ENCODE measurements at regions not wholly inside any gene's neighbourhood (a gene's known extent, or its start where the extent isn't known, plus 50 kb on each side); places are given as distances from the start of the nearest gene placed in this dataset.

DNA sequence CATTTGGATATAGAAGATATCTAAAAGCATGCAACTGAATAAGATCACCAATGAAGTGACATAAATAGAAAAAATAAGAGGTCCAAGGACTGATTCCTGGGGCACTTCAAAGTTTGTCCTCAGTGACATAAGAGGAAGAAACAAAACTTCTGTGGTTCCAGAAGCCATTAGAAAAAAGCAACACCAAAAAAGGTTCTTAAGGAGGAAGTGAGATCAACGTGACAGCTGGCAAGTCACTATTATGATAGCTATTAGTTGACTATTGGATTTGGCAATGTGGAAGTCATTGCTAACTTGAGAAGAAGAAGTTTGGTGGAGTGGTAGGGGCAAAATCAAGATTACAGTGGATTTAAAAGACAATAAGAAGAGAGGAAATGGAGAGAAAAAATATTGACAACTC lies 1098.3 kb downstream of the NAALADL2 start:
- ATAC-seq: no peak
- no peaks in the 10 kb centered on the region for H3K9me1 ChIP-seq (ENCODE audit: control insufficient read depth, insufficient read depth, low read length)
- H2AFZ ChIP-seq (ENCODE audit: low read depth, low read length): no peak overlapping the region
- DNase-seq (ENCODE audit: extremely low read depth in 1 of 4, low spot score in 3 of 4): no peak
- no TSS peak for BruUV-seq (replicated peaks)
- 0% methylated on average over 1 of the region's 1 CpG for WGBS (ENCODE audit: insufficient coverage, low coverage, missing lambda C conversion rate)
- CTCF ChIA-PET (ENCODE audit: low intra/inter-chr PET ratio): no interaction called here
- H3K9me3 ChIP-seq (replicated peaks; ENCODE audit: control insufficient read depth, insufficient read depth, low read depth, low read length): peaks cover 3% of the 10 kb centered on the region; the same call in 1 of the 2 replicates
- in situ Hi-C loops (cut with MboI) (no loop called here), intact Hi-C loops (cut with micrococcal nuclease) (no loop called here)
- TF ChIP-seq FOXK2 (conservative IDR thresholded peaks at IDR 0.05 in 1 of 2, IDR thresholded peaks at IDR 0.05 in 1 of 2; ENCODE audit: low read depth in 2 of 2) (no peak), RFX7 (CRISPR knock-in tag; IDR thresholded peaks at IDR 0.05) (no peak), SMAD4 (CRISPR knock-in tag; conservative IDR thresholded peaks at IDR 0.05) (no peak), ATF7 (IDR thresholded peaks at IDR 0.05) (no peak), ZNF778 (CRISPR knock-in tag; IDR thresholded peaks at IDR 0.05) (no peak)
- TF ChIP-seq, protein P1, sequence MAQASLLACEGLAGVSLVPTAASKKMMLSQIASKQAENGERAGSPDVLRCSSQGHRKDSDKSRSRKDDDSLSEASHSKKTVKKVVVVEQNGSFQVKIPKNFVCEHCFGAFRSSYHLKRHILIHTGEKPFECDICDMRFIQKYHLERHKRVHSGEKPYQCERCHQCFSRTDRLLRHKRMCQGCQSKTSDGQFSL (CRISPR knock-in tag; IDR thresholded peaks at IDR 0.05): no peak
- TF ChIP-seq, protein P1 (tag; IDR thresholded peaks at IDR 0.05): no peak
- TF ChIP-seq, protein P2, sequence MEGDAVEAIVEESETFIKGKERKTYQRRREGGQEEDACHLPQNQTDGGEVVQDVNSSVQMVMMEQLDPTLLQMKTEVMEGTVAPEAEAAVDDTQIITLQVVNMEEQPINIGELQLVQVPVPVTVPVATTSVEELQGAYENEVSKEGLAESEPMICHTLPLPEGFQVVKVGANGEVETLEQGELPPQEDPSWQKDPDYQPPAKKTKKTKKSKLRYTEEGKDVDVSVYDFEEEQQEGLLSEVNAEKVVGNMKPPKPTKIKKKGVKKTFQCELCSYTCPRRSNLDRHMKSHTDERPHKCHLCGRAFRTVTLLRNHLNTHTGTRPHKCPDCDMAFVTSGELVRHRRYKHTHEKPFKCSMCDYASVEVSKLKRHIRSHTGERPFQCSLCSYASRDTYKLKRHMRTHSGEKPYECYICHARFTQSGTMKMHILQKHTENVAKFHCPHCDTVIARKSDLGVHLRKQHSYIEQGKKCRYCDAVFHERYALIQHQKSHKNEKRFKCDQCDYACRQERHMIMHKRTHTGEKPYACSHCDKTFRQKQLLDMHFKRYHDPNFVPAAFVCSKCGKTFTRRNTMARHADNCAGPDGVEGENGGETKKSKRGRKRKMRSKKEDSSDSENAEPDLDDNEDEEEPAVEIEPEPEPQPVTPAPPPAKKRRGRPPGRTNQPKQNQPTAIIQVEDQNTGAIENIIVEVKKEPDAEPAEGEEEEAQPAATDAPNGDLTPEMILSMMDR (IDR thresholded peaks at IDR 0.05 in 2 of 3, conservative IDR thresholded peaks at IDR 0.05 in 1 of 3; ENCODE audit: insufficient read depth in 2 of 3, low read depth in 1 of 3, low read length in 3 of 3): no peak
- TF ChIP-seq, protein P3, sequence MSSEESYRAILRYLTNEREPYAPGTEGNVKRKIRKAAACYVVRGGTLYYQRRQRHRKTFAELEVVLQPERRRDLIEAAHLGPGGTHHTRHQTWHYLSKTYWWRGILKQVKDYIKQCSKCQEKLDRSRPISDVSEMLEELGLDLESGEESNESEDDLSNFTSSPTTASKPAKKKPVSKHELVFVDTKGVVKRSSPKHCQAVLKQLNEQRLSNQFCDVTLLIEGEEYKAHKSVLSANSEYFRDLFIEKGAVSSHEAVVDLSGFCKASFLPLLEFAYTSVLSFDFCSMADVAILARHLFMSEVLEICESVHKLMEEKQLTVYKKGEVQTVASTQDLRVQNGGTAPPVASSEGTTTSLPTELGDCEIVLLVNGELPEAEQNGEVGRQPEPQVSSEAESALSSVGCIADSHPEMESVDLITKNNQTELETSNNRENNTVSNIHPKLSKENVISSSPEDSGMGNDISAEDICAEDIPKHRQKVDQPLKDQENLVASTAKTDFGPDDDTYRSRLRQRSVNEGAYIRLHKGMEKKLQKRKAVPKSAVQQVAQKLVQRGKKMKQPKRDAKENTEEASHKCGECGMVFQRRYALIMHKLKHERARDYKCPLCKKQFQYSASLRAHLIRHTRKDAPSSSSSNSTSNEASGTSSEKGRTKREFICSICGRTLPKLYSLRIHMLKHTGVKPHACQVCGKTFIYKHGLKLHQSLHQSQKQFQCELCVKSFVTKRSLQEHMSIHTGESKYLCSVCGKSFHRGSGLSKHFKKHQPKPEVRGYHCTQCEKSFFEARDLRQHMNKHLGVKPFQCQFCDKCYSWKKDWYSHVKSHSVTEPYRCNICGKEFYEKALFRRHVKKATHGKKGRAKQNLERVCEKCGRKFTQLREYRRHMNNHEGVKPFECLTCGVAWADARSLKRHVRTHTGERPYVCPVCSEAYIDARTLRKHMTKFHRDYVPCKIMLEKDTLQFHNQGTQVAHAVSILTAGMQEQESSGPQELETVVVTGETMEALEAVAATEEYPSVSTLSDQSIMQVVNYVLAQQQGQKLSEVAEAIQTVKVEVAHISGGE (CRISPR knock-in tag; IDR thresholded peaks at IDR 0.05): no peak
- TF ChIP-seq, protein P4, sequence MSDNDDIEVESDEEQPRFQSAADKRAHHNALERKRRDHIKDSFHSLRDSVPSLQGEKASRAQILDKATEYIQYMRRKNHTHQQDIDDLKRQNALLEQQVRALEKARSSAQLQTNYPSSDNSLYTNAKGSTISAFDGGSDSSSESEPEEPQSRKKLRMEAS (CRISPR knock-in tag; IDR thresholded peaks at IDR 0.05): no peak
- no peak overlapping the region for H3K27ac ChIP-seq (ENCODE audit: extremely low read depth, low read depth, low read length)
- no peak overlapping the region for H3K4me2 ChIP-seq (ENCODE audit: insufficient read depth, low read length)
- FAIRE-seq: no peak
- H3K9ac ChIP-seq (ENCODE audit: insufficient read depth in 1 of 2, low read depth in 2 of 2, low read length in 2 of 2): no peak overlapping the region
- no peaks in the 10 kb centered on the region for H3K36me3 ChIP-seq (ENCODE audit: control insufficient read depth, insufficient read depth, low read length)
- H4K20me1 ChIP-seq (replicated peaks; ENCODE audit: control insufficient read depth, insufficient read depth, low read length): no peaks in the 10 kb centered on the region
- no peaks in the 10 kb centered on the region for H3K4me1 ChIP-seq (replicated peaks in 1 of 2; ENCODE audit: control insufficient read depth in 2 of 2, insufficient read depth in 2 of 2, low read length in 2 of 2)
- POLR2A ChIA-PET: no interaction called here
- H3K4me3 ChIP-seq: no peak overlapping the region
- no peaks in the 10 kb centered on the region for H3K27me3 ChIP-seq (ENCODE audit: control insufficient read depth in 2 of 2, insufficient read depth in 2 of 2, low read length in 2 of 2)
- H3K79me2 ChIP-seq (ENCODE audit: control insufficient read depth, insufficient read depth, low read length): no peaks in the 10 kb centered on the region

Measured in K562 (cell line).